KMS-11 (cell line): ENCODE measurements at regions not wholly inside any gene's neighbourhood (a gene's known extent, or its start where the extent isn't known, plus 50 kb on each side); places are given as distances from the start of the nearest gene placed in this dataset.

Experiments
- H2AFZ ChIP-seq: fragments of 200-600 bp; sonication (generic); 2 replicates; pipeline ENCODE4 v1.6.1; 2016; ENCODE audit warnings: antibody characterized with exemption, mixed run types, low read depth
- H3K27ac ChIP-seq: fragments of 200-600 bp; sonication (generic); 2 replicates; pipeline ENCODE4 v1.6.1; 2016; ENCODE audit warnings: mild to moderate bottlenecking, mixed run types
- H3K27me3 ChIP-seq: fragments of 200-600 bp; sonication (generic); 2 replicates; pipeline ENCODE4 v1.6.1; 2017; ENCODE audit warnings: mild to moderate bottlenecking, low read depth, mixed run types, moderate library complexity; ENCODE audit not compliant: insufficient read depth
- H3K36me3 ChIP-seq: fragments of 200-600 bp; sonication (generic); 2 replicates; pipeline ENCODE4 v1.6.1; 2017; ENCODE audit warnings: mild to moderate bottlenecking, mixed run types; ENCODE audit not compliant: insufficient read depth
- H3K4me1 ChIP-seq: fragments of 200-600 bp; sonication (generic); 2 replicates; pipeline ENCODE4 v1.6.1; 2016; ENCODE audit warnings: mild to moderate bottlenecking, low read depth, mixed run types; ENCODE audit not compliant: poor library complexity, severe bottlenecking
- H3K4me2 ChIP-seq: fragments of 200-600 bp; sonication (generic); 2 replicates; pipeline ENCODE4 v1.7.0; 2016; ENCODE audit warnings: mild to moderate bottlenecking, mixed run types
- H3K4me3 ChIP-seq: fragments of 200-600 bp; sonication (generic); IDR thresholded peaks from 2 replicates; pipeline ENCODE4 v1.6.1; 2017; ENCODE audit warnings: low read depth, low read length, mixed read lengths; ENCODE audit not compliant: insufficient read depth
- H3K79me2 ChIP-seq: fragments of 200-600 bp; sonication (generic); 2 replicates; pipeline ENCODE4 v1.6.1; 2016; ENCODE audit warnings: low read depth, mixed run types; ENCODE audit not compliant: insufficient read depth
- H3K9ac ChIP-seq: fragments of 200-600 bp; sonication (generic); 2 replicates; pipeline ENCODE4 v1.6.1; 2016; ENCODE audit warnings: mild to moderate bottlenecking, mixed run types
- H4K20me1 ChIP-seq: fragments of 200-600 bp; sonication (generic); 2 replicates; pipeline ENCODE4 v1.6.1; 2016; ENCODE audit warnings: mild to moderate bottlenecking, mixed run types; ENCODE audit not compliant: insufficient read depth
- TF ChIP-seq, protein P1 (sequence below): fragments of 200-600 bp; sonication (generic); conservative IDR thresholded peaks from 2 replicates; pipeline ENCODE4 v1.6.1; 2017; ENCODE audit warnings: low read depth, mild to moderate bottlenecking, antibody characterized with exemption, low read length, moderate library complexity, mixed read lengths

DNA sequence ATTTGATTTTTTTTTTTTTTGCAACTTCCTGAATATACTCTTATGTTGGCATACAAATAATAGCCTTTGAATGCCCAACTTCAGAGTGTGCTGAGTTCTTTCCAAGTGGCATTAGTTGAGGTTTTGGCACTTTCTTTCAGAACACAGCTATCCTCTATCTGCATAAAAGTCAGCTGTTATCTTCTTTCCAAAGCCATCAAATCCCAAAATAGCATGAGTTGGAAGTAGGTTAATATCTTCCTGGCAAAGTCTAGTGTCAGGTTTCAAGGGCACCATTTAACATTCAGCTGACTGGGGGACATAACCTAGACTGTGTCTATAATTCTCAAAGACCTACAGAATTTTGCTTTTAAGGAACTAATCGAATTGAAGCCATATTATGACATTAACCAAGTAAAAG is 223.9 kb downstream of the PLPP3 start:
- Histone ChIP-seq H3K9ac (no peak overlapping the region), H3K36me3 (no peaks in the 10 kb centered on the region), H3K79me2 (no peaks in the 10 kb centered on the region), H4K20me1 (no peaks in the 10 kb centered on the region), H3K27ac (no peak overlapping the region), H3K4me3 (no peak overlapping the region), H3K4me2 (no peak overlapping the region), H3K4me1 (no peaks in the 10 kb centered on the region), H2AFZ (no peak overlapping the region), H3K27me3 (no peaks in the 10 kb centered on the region)
- TF ChIP-seq, protein P1, sequence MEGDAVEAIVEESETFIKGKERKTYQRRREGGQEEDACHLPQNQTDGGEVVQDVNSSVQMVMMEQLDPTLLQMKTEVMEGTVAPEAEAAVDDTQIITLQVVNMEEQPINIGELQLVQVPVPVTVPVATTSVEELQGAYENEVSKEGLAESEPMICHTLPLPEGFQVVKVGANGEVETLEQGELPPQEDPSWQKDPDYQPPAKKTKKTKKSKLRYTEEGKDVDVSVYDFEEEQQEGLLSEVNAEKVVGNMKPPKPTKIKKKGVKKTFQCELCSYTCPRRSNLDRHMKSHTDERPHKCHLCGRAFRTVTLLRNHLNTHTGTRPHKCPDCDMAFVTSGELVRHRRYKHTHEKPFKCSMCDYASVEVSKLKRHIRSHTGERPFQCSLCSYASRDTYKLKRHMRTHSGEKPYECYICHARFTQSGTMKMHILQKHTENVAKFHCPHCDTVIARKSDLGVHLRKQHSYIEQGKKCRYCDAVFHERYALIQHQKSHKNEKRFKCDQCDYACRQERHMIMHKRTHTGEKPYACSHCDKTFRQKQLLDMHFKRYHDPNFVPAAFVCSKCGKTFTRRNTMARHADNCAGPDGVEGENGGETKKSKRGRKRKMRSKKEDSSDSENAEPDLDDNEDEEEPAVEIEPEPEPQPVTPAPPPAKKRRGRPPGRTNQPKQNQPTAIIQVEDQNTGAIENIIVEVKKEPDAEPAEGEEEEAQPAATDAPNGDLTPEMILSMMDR = no peak

DNA sequence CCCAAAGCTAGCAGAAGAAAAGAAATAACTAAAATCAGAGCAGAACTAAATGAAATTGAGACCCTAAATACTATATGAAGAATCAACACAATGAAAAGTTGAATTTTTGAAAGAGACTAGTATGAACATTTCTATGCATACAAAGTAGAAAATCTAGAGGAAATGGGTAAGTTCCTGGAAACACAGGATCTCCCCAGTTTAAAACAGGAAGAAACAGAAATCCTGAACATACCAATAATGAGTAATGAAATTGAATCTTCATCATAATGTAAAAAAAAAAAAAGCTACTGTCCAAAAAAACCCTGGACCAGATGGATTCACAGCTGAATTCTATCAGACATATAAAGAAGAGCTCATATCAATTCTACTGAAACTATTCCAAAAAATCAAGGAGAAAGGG is 233.5 kb downstream of the PLPP3 start:
- Histone ChIP-seq H3K27ac (no peak overlapping the region), H3K4me2 (no peak overlapping the region), H4K20me1 (no peaks in the 10 kb centered on the region), H2AFZ (no peak overlapping the region), H3K27me3 (no peaks in the 10 kb centered on the region), H3K9ac (no peak overlapping the region), H3K36me3 (no peaks in the 10 kb centered on the region), H3K79me2 (no peaks in the 10 kb centered on the region), H3K4me1 (no peaks in the 10 kb centered on the region), H3K4me3 (no peak overlapping the region)
- TF ChIP-seq, protein P1 = no peak

DNA sequence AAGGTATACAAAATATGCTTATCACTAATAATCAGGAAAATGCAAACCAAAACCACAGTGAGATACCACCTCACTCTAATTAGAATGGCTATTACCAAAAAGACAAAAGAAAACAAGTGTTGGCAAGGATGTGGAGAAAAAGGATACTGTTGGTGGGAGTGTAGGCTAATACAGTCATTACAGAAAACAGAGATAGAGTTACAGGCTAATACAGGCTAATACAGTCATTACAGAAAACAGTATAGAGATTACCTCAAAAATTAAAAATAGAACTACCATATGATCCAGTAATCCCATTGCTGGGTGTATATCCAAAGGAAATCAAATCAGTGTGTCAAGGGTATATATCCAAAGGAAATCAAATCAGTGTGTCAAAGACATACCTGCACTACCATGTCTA is 238.4 kb downstream of the PLPP3 start:
- Histone ChIP-seq H3K79me2 (no peaks in the 10 kb centered on the region), H4K20me1 (no peaks in the 10 kb centered on the region), H3K4me2 (no peak overlapping the region), H3K36me3 (no peaks in the 10 kb centered on the region), H3K27ac (no peak overlapping the region), H3K4me3 (no peak overlapping the region), H2AFZ (no peak overlapping the region), H3K9ac (no peak overlapping the region), H3K4me1 (no peaks in the 10 kb centered on the region), H3K27me3 (no peaks in the 10 kb centered on the region)
- TF ChIP-seq, protein P1 = no peak

DNA sequence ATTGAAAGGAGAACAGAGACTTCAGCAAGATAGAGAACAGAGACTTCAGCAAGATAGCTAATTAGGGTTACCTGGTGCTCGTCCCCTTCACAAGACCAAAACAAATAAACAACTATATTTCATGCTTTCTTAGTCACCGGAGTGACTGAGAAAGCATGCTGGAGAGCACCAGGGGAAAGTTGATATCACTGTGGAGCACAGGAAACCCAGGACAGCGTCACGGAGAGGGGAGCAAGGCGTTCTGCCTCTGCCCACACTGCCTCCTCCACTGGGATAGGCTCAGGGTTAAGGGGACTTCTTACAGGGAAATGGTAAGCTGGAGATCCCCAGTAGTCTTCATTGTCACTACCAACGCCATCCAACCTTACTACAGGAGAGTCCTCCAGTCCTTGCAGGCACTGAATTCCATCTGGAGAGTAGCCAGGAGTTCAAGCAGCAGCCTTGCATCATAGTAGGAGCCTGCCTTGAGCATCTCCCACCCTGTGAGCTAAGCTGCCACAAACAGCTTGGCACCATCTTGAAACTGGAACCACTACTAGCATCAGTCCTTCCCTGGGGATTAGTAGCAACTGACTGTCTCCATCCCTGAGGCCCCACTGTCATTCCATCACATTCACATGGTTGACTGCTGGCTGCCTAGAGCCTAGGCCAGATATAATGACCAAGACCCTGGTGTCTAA is 239.4 kb downstream of the PLPP3 start:
- Histone ChIP-seq H3K79me2 (no peaks in the 10 kb centered on the region), H2AFZ (no peak overlapping the region), H3K27ac (no peak overlapping the region), H4K20me1 (no peaks in the 10 kb centered on the region), H3K4me3 (no peak overlapping the region), H3K4me1 (no peaks in the 10 kb centered on the region), H3K9ac (no peak overlapping the region), H3K36me3 (no peaks in the 10 kb centered on the region), H3K4me2 (no peak overlapping the region), H3K27me3 (no peaks in the 10 kb centered on the region)
- TF ChIP-seq, protein P1 = no peak
